Left lung (tissue), 4 donors: ENCODE measurements at regions not wholly inside any gene's neighbourhood (a gene's known extent, or its start where the extent isn't known, plus 50 kb on each side); places are given as distances from the start of the nearest gene placed in this dataset.

Source experiments
- ATAC-seq: fragments of 200-7000 bp; cut with Tn5 transposase; one replicate; pipeline ENCODE4 v1.9.1; 2020; ENCODE audit warnings: moderate library complexity
- DNase-seq, 4 donors: peaks; one replicate each; pipeline ENCODE4 v3.0.0-alpha.2; 2013 to 2020
- H3K27ac ChIP-seq, 2 donors: fragments of 200-600 bp; sonication (generic) in 1 of 2; one replicate each; pipeline versions ENCODE4 v1.5.0 to v1.8.0; 2020 to 2021
- H3K27me3 ChIP-seq, 2 donors: fragments of 200-600 bp; sonication (generic) in 1 of 2; one replicate each; pipeline versions ENCODE4 v1.5.0 to v1.8.0; 2020 to 2021
- H3K36me3 ChIP-seq, 2 donors: fragments of 200-600 bp; sonication (generic) in 1 of 2; one replicate each; pipeline versions ENCODE4 v1.5.0 to v1.8.0; 2020 to 2021
- H3K4me1 ChIP-seq, 2 donors: fragments of 200-600 bp; one replicate each; pipeline ENCODE4 v1.8.0; 2021
- H3K4me3 ChIP-seq, 2 donors: fragments of 200-600 bp; sonication (generic) in 1 of 2; one replicate each; pipeline versions ENCODE4 v1.5.0 to v1.8.0; 2020 to 2021; ENCODE audit warnings: mild to moderate bottlenecking in 1 of 2
- H3K9me3 ChIP-seq, 2 donors: fragments of 200-600 bp; sonication (generic) in 1 of 2; one replicate each; pipeline versions ENCODE4 v1.5.0 to v1.8.0; 2020 to 2021
- CTCF ChIP-seq, 2 donors: fragments of 200-600 bp; sonication (generic) in 1 of 2; IDR thresholded peaks; one replicate each; pipeline versions ENCODE4 v1.5.0 to v1.8.0; 2021; ENCODE audit warnings: antibody characterized with exemption in 2 of 2
- intact Hi-C, 2 donors: fragments of 100-400 bp; cut with DNase I; formaldehyde crosslinking; loops; one replicate each; pipeline versions ENCODE4 v1.11.2 to v1.14.2; 2022
- donor health status: DM: no; HTN: yes; CAD: no.
- donor health status: DM: no; HTN: no; CAD: no.

GRCh38 chr13:47454986-47455385, 546.1 kb downstream of the SUCLA2 start:
- Histone ChIP-seq H3K27me3 (no peaks in the 10 kb centered on the region), H3K27ac (no peak overlapping the region), H3K4me3 (no peak overlapping the region), H3K9me3 (no peaks in the 10 kb centered on the region), H3K36me3 (no peaks in the 10 kb centered on the region), H3K4me1 (no peaks in the 10 kb centered on the region)
- no peak for TF ChIP-seq CTCF (IDR thresholded peaks at IDR 0.05)
- ATAC-seq (peak; percentile 33), DNase-seq (no peak)
- intact Hi-C loops: no loop called here

GRCh38 chr13:47437406-47437805, 540.6 kb upstream of the HTR2A start:
- Histone ChIP-seq H3K4me1 (no peaks in the 10 kb centered on the region), H3K27ac (no peak overlapping the region), H3K36me3 (no peaks in the 10 kb centered on the region), H3K9me3 (peaks cover 0 to 5% of the 10 kb centered on the region in 2 donors), H3K4me3 (no peak overlapping the region), H3K27me3 (no peaks in the 10 kb centered on the region)
- DNase-seq (no peak), ATAC-seq (no peak)
- intact Hi-C loops: no loop called here
- no peak for TF ChIP-seq CTCF (IDR thresholded peaks at IDR 0.05)

GRCh38 chr13:47433461-47434005, 536.7 kb upstream of the HTR2A start:
- no peak for TF ChIP-seq CTCF (IDR thresholded peaks at IDR 0.05)
- Histone ChIP-seq H3K4me1 (no peaks in the 10 kb centered on the region), H3K9me3 (peaks cover 0 to 5% of the 10 kb centered on the region in 2 donors), H3K27ac (no peak overlapping the region), H3K36me3 (no peaks in the 10 kb centered on the region), H3K4me3 (no peak overlapping the region), H3K27me3 (no peaks in the 10 kb centered on the region)
- DNase-seq (no peak), ATAC-seq (no peak)
- intact Hi-C loops: no loop called here

GRCh38 chr13:47426126-47426849, 529.4 kb upstream of the HTR2A start:
- intact Hi-C loops: no loop called here
- Histone ChIP-seq H3K27ac (no peak overlapping the region), H3K4me1 (no peaks in the 10 kb centered on the region), H3K36me3 (no peaks in the 10 kb centered on the region), H3K4me3 (no peak overlapping the region), H3K9me3 (no peaks in the 10 kb centered on the region), H3K27me3 (no peaks in the 10 kb centered on the region)
- DNase-seq (peak in 1 of 4 donors; percentile 35), ATAC-seq (peak; percentile 81)
- no peak for TF ChIP-seq CTCF (IDR thresholded peaks at IDR 0.05)

GRCh38 chr13:47421525-47421924, 524.7 kb upstream of the HTR2A start:
- Histone ChIP-seq H3K4me1 (no peaks in the 10 kb centered on the region), H3K36me3 (no peaks in the 10 kb centered on the region), H3K27me3 (no peaks in the 10 kb centered on the region), H3K27ac (no peak overlapping the region), H3K4me3 (no peak overlapping the region), H3K9me3 (no peaks in the 10 kb centered on the region)
- DNase-seq (no peak), ATAC-seq (no peak)
- no peak for TF ChIP-seq CTCF (IDR thresholded peaks at IDR 0.05)
- intact Hi-C loops: no loop called here
